ENCODE measurements at regions not wholly inside any gene's neighbourhood (a gene's known extent, or its start where the extent isn't known, plus 50 kb on each side); places are given as distances from the start of the nearest gene placed in this dataset.

- DNase-seq, result no peak
These were observed 1569.7 kb upstream of the IGFBP7 start for GRCh38 chr4:58679886-58680285.

DNA sequence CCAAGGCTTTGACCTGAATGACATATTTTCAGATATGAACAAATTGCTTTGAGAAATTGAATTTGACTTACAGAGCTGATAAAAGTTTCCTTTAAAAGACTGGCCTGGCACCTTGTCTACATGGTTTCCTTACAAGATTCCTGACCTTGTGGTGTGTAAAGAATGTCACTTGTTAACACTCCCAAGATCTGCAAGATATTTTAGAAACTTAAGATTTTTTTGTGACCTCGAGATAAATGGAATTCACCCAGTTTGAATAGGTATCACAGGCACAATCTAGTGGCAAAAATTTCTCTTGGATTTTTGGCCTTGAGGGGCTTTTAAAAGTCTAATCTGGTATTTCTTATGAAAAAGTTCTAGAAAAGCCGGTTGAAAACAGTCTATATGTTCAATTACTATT is 1568.9 kb upstream of the IGFBP7 start:
- DNase-seq, result no peak

DNA sequence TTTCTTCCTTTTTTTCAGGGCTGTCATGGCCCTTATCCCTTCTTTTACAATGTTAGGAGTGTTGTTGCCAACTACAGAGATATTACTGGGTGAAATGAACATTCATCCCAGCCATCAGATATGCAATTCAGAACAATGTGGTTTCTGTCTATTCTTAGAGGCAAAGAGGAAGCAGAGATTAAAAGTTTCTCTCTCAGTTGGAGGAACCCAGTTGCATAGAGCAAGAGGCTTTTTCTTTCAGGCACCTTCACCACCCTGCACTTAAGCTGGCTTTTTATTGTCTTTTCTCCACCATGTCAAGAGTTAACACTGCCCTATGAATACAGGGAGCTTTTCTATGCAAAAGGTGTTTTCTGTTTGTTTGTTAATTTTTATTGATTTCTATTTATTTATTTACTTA is 1559.6 kb upstream of the IGFBP7 start:
- no peak for DNase-seq

GRCh38 chr4:58665649-58666048 is 1555.5 kb upstream of the IGFBP7 start:
- no peak for DNase-seq

GRCh38 chr4:58658701-58659100 is 1548.5 kb upstream of the IGFBP7 start:
- DNase-seq, result no peak

- no peak for DNase-seq
These were observed 1543.1 kb upstream of the IGFBP7 start for GRCh38 chr4:58653251-58653650.

DNA sequence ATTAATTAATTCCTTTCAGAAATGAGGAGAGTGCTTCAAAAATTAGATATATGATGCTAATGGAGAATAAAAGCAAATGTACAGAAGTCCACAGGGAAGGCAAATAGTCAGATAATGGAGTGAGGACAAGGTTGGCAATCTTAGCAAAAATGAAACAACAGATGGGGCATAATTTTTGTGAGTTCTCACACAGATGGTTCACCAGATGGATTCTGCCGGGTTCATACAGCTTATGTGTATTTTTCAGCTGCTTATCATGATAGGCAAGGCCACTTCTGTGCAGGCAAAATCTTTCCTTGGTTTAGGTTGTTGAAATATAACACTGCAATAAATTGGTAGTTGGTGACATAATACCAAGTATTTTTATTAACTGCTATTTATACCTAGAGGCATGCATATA is 1539.0 kb upstream of the IGFBP7 start:
- no peak for DNase-seq

DNA sequence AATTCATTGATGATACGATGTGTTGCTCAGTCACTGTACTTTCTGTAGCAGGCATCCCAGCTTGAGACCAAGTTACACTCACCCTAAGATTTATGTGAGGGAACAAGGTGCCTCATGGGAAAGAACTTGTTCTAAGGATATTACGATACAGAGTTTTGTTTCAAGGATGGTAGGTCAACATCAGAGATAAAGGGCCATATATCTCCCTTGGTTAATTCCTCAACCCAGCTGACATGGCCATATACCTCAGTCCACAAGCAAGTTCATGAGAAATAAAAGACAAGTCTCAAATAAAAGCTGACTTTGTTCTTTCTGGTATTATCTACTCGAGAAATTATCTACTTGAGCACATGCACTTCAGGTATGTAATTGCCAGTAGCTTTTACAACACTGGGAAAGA is 1535.9 kb upstream of the IGFBP7 start:
- no peak for DNase-seq

DNA sequence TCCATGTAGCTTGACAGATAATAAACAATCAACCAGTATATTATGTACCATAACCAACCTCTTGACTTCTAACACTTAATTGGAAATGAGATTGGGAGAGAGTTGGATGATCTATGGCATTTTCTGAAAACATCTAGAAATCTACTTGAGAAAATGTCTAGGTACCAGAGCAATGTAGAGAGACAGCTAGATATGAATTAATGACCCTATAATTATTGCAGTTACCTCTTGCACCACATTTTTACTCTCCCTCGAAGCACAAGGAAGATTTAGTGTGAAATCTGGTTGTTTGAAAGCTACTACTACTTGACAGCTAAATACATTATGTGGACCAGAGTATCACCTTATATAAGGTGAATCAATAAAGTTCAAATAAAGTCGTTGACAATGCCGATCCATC is 1534.4 kb upstream of the IGFBP7 start:
- no peak for DNase-seq

DNA sequence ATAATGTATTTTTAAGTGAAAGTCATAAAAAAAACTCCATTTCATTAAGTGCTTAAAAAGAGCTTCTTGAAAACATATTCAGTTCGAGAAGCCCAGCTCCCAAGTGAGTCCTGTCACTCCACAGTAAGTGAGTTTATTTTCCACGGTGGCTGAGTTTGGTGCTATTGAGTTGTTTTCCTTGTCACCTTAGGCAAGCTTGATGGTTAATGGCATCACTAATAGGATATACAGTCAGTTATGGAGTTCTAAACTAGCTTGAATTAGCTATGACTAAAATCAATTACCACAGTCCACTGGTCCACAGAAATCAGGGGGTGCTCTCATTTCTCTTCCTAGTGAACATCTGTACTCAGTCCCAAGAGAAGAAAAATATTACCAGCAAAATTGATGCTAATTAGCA is 1526.2 kb upstream of the IGFBP7 start:
- DNase-seq, result no peak

DNA sequence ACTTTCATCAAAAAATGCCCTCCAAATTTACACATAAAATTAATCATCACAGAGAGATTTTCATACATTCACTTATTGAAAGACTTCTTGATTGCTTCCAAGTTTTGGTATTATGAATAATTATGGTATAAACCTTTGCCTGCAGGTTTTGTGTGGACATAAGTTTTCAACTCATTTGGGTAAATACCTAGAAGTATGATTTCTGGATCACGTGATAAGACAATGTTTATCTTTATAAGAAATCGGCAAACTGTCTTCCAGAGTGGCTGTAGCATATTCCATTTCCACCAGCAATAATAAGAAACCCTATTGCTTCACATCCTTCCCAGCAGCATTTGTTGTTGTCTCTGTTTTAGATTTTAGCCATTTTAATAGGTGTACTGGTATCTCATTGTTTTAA is 1507.0 kb upstream of the IGFBP7 start:
- no peak for DNase-seq

DNA sequence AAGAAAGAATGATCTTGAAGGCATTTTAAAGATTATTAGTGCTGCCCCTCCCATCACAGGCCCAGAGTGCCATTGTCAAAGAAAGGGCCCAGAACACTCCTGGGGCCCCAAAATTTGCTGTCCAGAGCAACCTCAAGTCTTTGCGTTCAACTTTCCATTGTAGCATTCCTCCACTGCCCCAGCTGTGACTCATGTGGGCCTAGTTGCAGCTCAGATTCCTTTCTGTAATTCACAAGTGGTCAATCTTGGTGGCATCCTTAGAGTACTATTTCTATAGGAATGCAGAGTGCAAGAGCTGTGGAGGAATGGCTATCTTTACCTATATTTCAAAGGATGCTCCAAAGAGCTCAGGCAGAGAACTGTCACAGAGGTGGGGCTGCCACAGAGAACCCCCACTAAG is 1500.8 kb upstream of the IGFBP7 start:
- no peak for DNase-seq

- no peak for DNase-seq
These were observed 1496.1 kb upstream of the IGFBP7 start for GRCh38 chr4:58606303-58606702.

GRCh38 chr4:58603951-58604350 is 1493.8 kb upstream of the IGFBP7 start:
- DNase-seq, result no peak

DNA sequence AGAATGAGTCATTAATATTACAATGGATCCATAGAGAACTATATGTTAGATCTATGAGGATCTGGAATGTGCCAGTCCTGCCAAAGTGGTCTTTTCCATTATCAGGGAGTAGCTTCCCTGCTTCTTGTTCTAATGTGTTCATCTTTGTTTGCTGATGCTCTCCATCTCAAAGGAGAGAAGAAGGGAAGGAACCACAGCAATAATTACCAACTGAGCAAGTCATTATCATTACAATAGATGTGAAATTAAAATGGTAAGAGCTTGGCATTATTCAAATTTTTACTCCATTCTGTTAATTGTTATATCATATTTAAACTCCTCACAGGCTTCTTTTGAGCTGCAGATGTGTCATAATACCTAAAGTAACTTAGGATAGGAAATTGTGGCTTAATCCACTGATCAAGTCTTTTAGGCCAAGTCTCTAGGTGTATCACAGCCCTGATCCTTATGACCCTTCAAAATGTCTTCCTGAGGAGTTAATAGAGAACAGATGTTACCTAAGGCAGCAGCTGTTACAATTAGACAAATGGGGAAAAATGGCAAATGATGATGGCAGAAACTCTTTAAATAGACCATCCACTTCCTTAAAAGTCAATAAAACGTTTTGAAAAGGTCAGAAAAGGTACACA is 1492.7 kb upstream of the IGFBP7 start:
- no peak for DNase-seq

GRCh38 chr4:58602022-58602421 is 1491.8 kb upstream of the IGFBP7 start:
- no peak for DNase-seq

DNA sequence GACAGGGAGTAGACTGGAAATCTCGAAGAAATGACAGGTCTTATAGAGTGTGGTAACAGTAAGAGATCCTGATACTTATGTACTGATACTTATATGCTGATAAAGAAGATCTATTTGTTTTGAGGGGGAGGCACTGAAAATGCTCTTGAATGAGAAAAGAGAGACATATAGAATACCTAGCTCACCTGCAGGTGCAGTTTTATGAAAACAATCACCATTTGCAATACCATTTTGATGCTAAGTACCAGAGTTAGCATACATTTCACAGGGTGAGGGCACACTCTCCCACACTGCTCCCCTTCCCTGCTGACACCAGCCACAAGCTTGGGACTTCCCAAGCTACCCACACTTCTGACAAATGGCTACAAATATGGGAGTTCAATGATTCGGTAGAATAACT is 1490.1 kb upstream of the IGFBP7 start:
- DNase-seq, result no peak

GRCh38 chr4:58590722-58591121 is 1480.5 kb upstream of the IGFBP7 start:
- no peak for DNase-seq

DNA sequence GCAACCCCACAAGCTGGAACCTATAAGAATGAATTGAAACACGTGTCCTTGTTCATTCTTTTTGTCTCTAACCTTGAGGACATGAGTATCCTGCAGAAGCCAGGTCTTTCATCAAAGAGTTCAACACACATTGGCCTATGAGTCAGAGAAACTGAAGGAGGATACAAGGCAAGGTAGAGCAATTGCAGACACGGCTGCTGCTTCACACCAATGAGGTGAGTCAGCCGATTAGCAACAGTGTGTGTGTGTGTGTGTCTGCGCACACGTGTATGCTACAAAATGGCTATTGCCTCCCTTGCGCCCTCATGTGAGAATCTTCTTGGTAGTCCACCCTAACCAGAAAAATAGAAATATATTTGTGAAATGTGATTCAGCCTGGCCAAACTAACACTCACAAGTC is 1477.7 kb upstream of the IGFBP7 start:
- no peak for DNase-seq

- DNase-seq, result no peak
These were observed 1456.1 kb upstream of the IGFBP7 start for GRCh38 chr4:58566260-58566659.

- no peak for DNase-seq
These were observed 1454.7 kb upstream of the IGFBP7 start for GRCh38 chr4:58564695-58565475.

DNA sequence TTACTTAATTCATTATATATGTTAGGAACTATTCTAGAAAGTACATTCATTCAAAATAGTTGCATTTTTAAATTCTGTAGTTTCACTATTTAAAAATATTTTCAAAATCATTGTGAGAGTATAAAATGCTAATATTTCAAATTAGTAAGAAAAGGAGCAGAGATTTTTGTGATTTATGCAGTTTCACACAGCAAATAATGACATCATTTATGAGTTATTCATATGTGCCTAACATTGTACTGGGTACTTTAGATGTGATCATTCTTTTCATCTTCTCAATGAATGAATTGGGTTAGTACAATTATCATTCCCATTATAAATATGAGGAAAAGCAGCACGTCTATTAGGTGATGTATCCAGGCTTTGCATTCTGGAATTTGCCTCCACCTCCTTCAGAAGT is 1451.0 kb upstream of the IGFBP7 start:
- DNase-seq, result no peak

DNA sequence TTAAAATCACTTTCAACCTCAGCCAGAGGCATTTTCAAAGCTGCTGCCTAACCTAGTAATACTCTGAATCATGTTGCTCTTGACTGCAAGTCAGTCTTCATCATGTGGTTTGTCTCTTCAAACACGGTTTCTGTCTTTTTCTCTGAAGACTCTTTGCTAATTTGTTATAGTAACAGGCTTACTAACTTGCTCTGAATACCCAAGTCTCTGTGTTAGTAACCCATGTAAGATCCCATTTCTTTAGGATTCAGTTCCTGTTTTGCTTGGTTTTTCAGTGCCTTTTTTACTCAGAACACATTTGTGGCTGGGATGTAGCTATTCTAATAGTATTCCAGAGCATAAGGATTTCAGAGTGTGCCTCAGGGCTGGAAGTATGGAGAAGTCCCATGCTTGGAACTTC is 1450.6 kb upstream of the IGFBP7 start:
- no peak for DNase-seq

GRCh38 chr4:58553679-58554078 is 1443.5 kb upstream of the IGFBP7 start:
- no peak for DNase-seq

- no peak for DNase-seq
These were observed 1442.8 kb upstream of the IGFBP7 start for GRCh38 chr4:58553031-58553430.
